GM21360 (cell line): ENCODE measurements at regions not wholly inside any gene's neighbourhood (a gene's known extent, or its start where the extent isn't known, plus 50 kb on each side); places are given as distances from the start of the nearest gene placed in this dataset.
"Not testable (repeated sequence)": the region's sequence is repeated elsewhere in the genome, so short reads cannot be mapped to it uniquely, and the experiment has no call there.

ENCODE experiments used
- ATAC-seq: cut with Tn5 transposase; IDR thresholded peaks from one replicate; pipeline ENCODE4 v1.9.1; 2021; ENCODE audit warnings: mild to moderate bottlenecking, moderate library complexity; ENCODE audit not compliant: unreplicated experiment

DNA sequence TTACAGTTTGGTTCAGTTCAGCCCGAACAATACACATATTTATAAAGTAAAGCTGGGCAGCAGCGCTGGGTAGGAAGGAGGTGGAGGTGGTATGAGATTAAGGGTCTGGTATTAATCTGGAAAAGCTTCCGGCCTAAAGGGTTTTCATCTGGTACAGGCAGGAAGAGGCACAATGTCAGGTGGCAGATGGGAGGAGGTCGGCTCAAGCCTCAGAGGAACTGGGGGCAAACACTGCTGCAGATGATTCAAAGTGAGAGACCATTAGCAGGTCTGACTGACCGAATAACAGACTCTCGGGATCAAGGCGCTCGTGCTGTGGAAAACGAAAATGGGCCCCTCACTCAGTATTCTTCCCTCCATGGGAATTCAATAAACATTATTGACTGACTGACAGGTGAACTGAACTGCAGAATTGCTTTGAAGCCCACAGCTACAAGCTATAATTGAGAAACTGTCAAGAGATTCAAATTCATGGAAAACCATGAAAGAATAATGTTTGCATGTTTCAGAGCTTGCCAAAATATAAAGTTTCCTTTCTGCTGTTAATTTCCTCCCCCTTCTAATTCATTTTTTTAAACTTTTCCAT, 75.3 kb downstream of the TMEM167A start:
- ATAC-seq, result no peak

DNA sequence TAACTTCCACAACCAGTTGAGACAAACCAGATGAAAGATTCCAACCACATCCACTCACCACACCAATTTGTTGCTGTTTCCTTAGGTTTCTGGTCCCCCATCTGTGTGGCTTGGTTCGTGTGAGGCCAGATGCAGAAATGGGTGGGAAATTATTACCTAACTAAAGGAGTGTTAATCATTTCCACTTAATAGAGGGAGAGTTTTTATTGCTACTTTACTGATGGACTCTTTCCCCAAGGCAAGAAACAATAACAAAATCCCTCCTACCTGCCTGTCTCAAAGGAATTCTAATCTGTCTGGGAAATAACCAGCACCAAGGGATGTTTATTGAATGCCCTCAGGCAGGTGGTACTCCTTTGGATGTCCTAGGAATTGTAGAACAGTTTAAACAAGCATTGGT, 76.3 kb downstream of the TMEM167A start:
- ATAC-seq, result no peak

DNA sequence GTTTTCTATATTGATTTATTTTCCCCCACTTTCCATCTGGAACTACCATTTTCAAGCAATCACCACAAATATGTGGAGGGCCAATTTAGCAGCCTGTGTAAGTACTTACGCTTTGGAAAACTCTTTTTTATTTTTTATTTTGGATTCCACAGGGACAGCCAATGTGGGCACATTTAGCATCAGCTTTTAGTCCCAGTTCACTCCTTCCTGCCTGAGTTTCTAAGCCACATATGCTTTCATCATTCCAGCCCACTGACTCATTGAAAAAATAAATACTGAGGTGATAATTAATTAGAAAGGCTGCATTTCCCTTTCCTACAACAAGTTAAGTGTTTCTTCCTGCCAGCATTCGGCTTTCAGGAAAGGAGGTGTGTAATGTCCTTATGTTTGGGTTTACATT, 76.8 kb downstream of the TMEM167A start:
- no peak for ATAC-seq

DNA sequence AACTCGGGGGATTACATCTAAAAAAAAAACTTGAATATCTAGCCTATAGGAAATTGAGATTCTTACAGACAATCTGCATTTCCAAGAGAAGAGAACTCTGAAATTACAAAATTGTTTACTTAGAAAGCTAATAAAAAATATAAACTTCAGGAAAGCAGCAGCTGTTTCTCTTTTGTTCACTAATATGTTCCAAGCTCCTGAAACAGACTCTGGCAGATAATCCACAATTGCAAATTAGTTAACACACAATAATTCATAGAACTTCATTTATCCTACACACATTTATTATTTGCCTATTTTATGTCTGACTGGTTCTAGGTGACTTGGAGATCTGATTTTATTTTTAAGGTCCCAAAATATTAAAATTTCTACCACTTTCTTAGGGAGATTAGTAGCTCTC, 83.8 kb downstream of the TMEM167A start:
- ATAC-seq, result no peak

DNA sequence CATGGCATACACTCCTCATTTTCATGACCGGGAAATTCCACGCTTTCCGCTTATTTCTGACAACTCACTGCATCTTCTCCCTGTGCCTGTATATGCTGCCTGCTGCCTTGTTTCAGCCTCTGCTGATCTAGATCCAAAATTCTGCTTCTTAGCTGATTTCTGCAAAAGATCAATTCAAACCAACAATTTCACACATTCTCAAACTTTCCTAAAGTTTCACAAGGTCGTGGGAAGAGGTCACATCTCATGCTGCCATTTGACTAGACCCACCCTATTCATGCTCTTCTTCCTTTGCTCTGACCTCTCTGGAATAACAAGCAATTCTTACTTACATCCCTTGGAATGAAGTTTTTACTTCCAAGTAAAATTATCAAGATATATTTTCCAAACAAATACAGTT, 84.5 kb downstream of the TMEM167A start:
- ATAC-seq, result no peak

DNA sequence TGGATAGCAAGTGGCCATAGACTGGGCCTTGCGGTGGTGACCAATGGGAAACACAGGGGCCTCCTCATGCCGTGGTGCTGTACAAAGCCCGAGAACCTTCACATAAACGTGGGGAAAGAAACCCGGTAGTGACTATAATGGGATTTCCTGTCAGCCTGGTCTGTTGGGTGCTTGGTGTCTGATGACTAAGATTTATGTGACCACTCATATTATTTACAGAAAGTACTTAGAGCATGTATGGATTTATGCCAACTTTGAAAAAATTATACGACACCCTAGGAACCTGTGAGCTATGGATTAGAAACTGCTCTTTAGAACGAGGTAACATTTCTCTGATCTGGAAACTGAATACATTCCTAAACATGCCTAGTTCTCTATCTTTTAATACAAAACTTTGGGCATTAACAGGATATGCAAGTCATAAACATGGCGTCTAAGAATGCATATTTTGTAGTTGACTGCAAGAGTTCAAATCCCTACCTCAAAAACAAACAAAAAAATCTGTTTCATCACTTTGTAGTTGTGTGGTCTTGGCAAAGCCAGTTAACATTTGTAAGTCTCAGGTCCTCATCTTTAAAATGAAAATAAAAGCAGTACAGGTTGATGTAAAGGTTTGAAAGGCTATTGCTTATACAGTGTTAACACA, 85.4 kb downstream of the TMEM167A start:
- no peak for ATAC-seq

DNA sequence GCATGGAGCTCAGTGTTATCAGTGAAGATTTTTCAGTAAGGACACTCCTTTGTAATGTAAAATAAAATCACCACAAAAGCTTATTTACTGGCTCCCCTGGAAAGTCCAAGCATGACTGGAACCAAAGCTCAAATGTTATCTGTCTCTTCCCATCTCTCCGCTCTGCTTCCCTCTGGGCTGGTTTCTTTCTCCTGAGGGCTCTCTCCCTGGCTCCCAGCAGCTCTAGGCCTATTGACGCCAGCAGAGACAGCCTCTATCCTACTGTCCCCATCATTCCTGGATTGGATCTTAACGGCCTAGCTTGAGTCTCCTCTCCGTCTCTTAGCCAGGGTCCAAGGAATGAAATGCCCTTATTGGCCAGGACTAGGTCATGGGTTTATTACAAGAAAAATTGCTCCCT, 86.1 kb downstream of the TMEM167A start:
- no peak for ATAC-seq

DNA sequence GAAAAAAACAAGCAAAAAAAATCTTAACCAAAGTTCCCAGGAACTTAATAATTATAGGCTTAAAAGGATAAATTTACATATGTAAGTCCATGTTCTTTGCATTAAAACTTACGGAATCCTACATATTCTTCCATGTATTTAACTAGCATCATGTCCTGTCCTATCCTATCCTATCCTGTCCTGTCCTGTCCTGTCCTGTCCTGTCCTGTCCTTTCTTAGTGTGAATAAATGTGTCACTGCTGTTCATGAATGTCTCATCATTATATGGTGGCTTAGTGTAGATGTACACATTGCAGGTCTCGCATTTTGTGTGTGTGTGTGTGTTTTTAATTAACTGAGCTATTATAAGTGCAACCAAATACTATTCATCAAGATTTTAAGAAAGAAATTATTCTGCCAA, 90.0 kb downstream of the TMEM167A start:
- no peak for ATAC-seq

DNA sequence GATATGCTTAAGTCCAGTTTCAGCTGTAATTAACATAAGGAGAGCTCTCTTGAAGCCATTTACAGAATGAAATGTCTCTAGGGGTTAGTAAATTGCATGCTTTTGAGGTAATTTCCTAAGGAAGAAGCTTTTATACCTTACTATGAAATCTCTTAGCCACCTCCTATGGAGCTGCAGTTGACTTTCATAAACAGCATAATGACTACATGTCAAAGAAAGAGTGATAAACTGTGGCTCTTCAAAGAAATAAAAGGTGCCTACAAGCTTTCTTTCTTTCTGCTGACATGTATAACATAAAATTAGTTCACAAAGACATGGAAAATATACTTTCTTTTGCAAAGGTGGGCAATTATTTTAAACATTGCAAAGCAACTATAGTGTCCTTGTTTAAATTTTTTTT, 90.8 kb downstream of the TMEM167A start:
- ATAC-seq, result no peak

DNA sequence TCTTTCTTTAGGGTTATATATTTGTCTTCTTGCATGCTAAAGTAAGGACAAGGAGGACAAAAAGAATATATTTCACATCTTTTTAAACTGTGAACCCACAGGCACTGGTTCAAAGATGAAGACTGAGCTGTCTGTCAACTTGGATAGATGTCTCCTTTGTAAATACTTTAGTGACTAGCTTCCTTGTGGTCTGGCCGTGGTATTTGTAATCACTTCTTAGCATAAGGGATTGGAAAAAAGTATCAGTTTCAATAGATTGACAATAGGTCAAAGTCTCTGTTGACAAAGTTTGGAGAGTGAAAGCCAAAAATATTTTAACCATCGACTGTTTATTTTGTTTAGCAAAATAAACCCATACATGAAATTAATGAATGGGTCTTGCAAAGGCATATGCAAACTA, 91.4 kb downstream of the TMEM167A start:
- ATAC-seq, result no peak

DNA sequence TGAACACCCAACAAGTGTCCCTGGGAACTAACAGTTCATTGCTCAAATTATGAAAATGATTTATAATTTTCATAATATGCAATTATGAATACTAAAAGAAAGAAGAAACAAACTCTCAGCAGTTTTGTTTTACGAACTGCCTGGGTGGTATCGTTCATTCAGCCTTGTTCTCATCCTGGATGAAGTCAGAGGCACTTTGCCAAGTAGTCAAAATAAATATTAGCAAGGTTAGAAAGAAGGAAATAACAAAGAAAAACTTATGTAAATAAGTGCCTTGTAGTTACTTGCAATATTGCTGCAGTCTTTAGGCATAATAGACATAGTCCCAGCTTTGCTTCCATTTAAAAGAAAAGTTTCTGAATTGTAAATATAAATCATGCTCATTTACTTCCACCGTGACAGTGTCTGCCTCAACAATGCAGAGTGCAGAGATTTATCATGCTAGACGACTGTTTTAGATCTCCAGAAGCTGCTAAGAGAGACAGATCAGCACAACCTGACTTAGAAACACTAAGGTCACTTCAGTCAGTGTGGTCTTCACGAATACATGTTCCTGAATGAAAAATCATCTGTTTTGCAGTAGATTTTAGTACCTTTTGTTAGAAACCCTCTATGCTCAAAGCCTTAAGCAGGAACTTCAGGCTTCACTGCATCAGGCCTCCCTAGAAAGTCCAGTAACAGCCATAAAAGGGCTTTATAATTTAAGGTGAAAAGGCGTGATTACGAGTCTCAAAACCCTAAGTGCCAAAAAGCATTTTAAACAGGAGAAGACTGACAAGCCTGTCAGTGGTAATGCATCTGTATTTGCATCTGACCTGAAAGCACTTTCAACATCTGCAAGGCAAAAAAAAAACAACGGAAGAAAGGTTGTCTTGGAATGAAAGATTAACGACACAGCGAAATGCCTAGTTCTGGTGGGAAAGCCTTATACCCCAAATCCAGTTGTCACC, 92.1 kb downstream of the TMEM167A start:
- ATAC-seq, result no peak

DNA sequence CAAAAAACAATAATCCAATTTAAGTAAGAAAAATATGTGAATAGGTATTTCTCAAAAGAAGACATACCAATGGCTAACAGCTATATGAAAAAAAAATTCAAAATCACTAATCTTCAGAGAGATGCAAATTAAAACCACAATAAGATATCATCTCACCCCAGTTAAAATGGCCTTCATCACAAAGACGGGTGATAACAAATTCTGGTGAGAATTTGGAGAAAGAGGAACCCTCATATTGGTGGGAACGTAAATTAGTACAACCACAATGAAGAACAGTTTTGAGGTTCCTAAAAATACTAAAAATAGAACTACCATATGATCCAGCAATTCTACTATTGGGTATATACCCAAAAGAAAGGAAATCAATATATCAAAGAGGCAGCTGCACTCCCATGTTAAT, 94.3 kb downstream of the TMEM167A start:
- ATAC-seq, result no peak

DNA sequence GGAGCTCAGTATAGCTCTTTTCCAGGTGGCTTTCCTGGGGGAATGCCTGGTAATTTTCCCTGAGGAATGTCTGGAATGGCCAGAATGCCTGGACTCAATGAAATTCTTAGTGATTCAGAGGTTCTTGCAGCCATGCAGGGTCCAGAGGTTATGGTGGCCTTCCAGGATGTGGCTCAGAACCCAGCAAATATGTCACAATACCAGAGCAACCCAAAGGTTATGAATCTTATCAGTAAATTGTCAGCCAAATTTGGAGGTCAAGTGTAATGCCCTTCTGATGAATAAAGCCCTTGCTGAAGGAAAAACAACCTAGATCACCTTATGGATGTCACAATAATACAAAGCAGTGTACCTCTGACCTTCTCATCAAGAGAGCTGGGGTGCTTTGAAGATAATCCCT, 100.3 kb downstream of the TMEM167A start:
- ATAC-seq, result not testable (repeated sequence)

DNA sequence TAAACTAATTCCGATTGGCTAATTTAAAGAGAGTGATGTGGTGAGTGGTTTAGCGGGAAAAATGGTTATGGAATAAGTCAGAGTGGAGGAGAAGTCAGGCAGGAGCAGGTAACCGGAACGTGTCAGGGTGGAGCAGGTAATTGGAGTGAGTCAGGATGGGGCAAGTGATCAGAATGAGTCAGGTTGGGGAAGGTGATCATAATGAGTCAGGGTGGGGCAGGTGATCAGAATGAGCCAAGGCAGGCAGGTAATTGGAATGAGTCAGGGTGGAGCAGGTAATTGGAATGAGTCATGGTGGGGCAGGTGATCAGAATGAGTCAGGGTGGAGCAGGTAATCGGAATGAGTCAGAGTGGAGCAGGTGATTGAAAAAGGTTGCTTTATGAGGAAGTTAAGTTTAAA, 101.4 kb downstream of the TMEM167A start:
- ATAC-seq, result no peak

DNA sequence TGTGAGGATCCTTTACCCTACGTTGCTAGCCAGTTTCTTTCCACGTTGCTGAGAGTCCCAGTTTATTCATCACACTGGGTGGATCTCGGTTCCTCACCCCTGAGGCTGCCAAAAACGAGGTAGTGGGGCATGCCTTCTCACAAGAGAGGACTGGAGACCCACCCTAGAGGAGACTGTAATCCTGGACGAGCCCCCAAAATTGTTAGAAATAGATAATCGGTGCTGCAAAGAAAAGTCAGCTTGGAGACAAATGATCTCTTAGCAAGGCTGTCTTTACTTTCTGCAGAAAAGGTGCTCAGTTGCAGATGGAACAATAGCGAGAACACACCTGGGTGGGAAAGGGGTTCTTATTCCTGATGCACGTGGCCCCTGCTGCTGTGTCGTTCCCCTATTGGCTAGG, 101.8 kb downstream of the TMEM167A start:
- no peak for ATAC-seq

DNA sequence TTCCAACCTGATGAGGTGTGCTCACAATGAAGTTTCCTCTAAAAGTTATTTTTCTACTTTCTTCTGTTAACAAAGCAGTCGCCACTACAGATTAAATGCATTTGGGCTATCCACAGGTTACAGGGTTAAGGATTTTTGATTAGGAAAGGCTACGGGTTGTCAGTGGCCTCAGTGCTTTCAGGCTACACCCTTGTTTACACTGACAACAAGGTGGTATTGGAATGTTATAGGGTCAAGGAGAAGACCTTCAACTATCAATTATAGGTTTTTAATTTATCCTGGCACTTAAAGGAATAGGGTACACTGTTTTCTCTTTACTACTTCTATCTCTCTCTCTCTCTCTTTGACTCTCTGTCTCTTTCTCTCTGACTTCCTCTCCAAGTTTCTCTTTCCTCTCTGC, 102.8 kb downstream of the TMEM167A start:
- not testable (repeated sequence) for ATAC-seq

DNA sequence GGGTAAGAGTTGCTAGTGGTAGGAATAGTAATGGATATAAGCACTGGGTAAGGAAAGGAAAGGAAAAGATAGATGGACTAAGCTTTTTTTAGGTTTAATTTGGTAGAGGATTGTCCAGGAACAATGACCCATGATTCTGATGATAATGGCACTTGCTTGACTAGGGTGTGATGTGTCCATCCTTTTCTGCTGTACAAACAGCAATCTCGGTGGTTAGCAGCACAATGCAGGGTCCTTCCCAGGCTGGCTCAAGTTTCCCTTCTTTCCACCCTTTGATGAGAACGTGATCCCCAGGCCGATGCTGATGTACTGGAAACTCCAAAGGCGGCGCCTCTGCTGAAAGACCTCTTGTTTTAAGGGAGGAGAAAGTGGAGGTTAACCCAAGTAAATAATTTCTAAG, 105.3 kb downstream of the TMEM167A start:
- ATAC-seq, result no peak

DNA sequence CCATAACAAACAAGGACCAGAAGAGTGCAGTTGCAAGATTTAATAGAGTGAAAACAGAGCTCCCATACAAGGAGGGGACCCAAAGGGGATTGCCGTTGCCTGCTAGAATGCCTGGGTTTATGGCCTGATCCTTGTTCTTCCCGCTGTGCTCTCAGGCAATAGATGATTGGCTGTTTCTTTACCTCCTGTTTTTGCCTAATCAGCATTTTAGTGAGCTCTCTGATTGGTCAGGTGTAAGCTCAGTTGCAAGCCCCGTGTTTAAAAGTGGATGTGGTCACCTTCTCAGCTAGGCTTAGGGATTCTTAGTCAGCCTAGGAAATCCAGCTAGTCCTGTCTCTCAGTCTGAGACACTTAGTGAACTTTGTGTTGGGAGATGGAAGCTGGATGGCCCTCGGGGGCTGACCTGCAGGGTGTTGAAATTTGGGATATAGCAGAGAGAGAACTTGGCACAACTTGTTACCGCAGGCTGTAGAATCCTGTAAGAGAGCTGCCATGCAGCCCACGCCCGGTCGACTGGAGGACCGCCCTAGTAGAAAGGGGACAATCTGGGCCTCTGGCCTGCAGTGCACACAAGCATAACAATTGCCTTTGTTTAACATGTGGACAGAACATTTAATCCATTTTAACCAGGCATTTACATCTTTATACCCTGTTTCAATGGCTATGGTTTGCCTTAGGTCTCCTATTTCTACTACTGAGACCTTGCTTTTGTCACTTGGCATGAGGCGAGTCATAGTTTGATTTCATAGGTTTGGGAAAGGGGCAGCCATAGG, 106.0 kb downstream of the TMEM167A start:
- ATAC-seq, result not testable (repeated sequence)

DNA sequence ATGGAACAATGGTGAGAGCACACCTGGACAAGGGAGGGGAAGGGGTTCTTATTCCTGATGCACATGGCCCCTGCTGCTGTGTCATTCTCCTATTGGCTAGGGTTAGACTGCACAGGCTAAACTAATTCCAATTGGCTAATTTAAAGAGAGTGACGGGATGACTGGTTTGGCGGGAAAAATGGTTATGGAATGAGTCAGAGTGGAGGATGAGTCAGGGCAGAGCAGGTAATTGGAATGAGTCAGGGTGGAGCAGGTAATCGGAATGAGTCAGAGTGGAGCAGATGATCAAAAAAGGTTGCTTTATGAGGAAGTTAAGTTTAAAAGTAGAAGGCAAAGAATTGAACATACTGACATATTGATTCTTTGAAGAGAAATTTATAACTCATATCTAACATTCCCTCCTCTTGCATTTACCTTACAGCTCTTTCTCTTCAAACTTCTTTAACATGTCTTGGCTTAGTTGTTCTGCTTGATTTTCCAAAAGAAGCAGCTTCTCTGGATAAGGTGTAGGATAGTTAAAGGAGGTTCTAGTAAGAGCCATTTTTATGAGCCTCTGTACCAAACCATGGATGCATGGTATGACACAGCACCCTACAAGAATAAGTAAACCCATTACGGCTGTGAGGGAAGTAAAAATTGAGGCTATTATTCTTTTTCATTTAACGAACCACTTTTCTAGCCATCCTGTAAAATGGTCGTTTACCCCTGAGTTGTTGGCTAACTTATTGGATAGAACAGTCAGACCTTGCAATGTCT, 107.8 kb downstream of the TMEM167A start:
- not testable (repeated sequence) for ATAC-seq

DNA sequence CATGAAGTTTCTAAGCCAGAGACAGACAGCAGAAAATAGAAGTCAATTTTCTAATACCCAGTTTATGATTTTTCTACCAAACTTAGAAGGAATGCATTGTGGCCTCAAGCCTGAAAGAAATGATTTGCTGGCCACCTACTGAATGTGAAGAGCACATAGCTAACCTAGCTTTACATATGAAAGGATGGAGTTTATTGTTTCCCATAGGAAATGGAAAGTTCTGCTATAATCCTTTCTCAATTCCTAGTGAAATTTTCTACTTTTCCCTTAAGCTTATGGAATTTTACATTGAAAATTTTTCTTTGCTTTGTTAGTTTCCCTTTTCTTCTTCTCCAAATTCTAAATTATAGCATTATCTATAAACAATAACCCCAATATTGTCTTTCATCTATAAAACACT, 110.1 kb downstream of the TMEM167A start:
- ATAC-seq, result no peak
